H1 (cell line): ENCODE measurements at regions not wholly inside any gene's neighbourhood (a gene's known extent, or its start where the extent isn't known, plus 50 kb on each side); places are given as distances from the start of the nearest gene placed in this dataset.

Source experiments
- EP300 ChIP-seq, 2 experiments: IDR thresholded peaks; 1 replicate in 1 of 2; 2 replicates in 1 of 2; pipeline ENCODE4 v1.6.1; 2011 to 2012; ENCODE audit warnings: low read depth in 2 of 2, low read length in 2 of 2, mild to moderate bottlenecking in 2 of 2, borderline replicate concordance in 1 of 2, inconsistent platforms in 1 of 2, moderate library complexity in 1 of 2
- HDAC6 ChIP-seq: IDR thresholded peaks from one replicate; pipeline ENCODE4 v1.7.1; 2012; ENCODE audit warnings: low read depth, mild to moderate bottlenecking, inconsistent platforms, low read length, moderate library complexity
- KDM4A ChIP-seq: IDR thresholded peaks from one replicate; pipeline ENCODE4 v1.7.1; 2012; ENCODE audit warnings: low read depth, mild to moderate bottlenecking, moderate library complexity, low read length, inconsistent platforms; ENCODE audit not compliant: severe bottlenecking
- RXRA ChIP-seq: IDR thresholded peaks from 2 replicates; pipeline ENCODE4 v1.6.1; 2011; ENCODE audit warnings: low read depth, mild to moderate bottlenecking, low read length, moderate library complexity; ENCODE audit not compliant: insufficient read depth
- SP4 ChIP-seq: IDR thresholded peaks from 2 replicates; pipeline ENCODE4 v1.6.1; 2012; ENCODE audit warnings: low read length, inconsistent platforms
- SUZ12 ChIP-seq: fragments of 200-600 bp; sonication (generic); IDR thresholded peaks from 2 replicates; pipeline ENCODE4 v1.6.1; 2012; ENCODE audit warnings: mild to moderate bottlenecking, inconsistent platforms, low read length, moderate library complexity, mixed read lengths
- TF ChIP-seq, protein P1 (sequence below): fragments of 300-600 bp; sonication (generic); IDR thresholded peaks from 2 replicates; pipeline ENCODE4 v1.7.1; 2012; ENCODE audit warnings: low read length, moderate library complexity, mild to moderate bottlenecking, inconsistent platforms; ENCODE audit not compliant: insufficient replicate concordance
- TF ChIP-seq, protein P2 (sequence below): IDR thresholded peaks from 2 replicates; pipeline ENCODE4 v1.6.1; 2012; ENCODE audit warnings: low read length, inconsistent platforms
- TF ChIP-seq, protein P3 (sequence below): IDR thresholded peaks from 2 replicates; pipeline ENCODE4 v1.6.1; 2011; ENCODE audit warnings: low read length, improper control_type of control experiment

DNA sequence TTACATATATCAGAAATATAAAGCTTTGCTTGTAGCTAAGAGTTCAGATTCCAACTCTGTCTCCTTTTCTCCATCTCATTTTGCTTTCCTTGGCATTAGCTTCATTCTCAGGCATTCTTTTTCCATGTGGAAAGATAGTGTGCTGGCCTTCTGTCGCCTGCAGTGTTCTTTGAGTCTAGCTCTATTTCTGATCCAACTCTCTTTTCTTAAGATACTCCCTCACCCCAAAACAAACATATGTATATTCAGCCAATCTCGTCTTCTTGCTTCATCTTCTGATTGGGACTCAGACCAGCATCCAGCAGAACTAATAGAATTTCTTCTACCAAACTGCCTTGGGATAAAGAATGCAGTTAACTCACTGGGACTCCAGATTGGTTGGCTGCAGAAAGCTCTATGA lies 532.2 kb downstream of the MID1IP1 start (continued):
- TF ChIP-seq, protein P1, sequence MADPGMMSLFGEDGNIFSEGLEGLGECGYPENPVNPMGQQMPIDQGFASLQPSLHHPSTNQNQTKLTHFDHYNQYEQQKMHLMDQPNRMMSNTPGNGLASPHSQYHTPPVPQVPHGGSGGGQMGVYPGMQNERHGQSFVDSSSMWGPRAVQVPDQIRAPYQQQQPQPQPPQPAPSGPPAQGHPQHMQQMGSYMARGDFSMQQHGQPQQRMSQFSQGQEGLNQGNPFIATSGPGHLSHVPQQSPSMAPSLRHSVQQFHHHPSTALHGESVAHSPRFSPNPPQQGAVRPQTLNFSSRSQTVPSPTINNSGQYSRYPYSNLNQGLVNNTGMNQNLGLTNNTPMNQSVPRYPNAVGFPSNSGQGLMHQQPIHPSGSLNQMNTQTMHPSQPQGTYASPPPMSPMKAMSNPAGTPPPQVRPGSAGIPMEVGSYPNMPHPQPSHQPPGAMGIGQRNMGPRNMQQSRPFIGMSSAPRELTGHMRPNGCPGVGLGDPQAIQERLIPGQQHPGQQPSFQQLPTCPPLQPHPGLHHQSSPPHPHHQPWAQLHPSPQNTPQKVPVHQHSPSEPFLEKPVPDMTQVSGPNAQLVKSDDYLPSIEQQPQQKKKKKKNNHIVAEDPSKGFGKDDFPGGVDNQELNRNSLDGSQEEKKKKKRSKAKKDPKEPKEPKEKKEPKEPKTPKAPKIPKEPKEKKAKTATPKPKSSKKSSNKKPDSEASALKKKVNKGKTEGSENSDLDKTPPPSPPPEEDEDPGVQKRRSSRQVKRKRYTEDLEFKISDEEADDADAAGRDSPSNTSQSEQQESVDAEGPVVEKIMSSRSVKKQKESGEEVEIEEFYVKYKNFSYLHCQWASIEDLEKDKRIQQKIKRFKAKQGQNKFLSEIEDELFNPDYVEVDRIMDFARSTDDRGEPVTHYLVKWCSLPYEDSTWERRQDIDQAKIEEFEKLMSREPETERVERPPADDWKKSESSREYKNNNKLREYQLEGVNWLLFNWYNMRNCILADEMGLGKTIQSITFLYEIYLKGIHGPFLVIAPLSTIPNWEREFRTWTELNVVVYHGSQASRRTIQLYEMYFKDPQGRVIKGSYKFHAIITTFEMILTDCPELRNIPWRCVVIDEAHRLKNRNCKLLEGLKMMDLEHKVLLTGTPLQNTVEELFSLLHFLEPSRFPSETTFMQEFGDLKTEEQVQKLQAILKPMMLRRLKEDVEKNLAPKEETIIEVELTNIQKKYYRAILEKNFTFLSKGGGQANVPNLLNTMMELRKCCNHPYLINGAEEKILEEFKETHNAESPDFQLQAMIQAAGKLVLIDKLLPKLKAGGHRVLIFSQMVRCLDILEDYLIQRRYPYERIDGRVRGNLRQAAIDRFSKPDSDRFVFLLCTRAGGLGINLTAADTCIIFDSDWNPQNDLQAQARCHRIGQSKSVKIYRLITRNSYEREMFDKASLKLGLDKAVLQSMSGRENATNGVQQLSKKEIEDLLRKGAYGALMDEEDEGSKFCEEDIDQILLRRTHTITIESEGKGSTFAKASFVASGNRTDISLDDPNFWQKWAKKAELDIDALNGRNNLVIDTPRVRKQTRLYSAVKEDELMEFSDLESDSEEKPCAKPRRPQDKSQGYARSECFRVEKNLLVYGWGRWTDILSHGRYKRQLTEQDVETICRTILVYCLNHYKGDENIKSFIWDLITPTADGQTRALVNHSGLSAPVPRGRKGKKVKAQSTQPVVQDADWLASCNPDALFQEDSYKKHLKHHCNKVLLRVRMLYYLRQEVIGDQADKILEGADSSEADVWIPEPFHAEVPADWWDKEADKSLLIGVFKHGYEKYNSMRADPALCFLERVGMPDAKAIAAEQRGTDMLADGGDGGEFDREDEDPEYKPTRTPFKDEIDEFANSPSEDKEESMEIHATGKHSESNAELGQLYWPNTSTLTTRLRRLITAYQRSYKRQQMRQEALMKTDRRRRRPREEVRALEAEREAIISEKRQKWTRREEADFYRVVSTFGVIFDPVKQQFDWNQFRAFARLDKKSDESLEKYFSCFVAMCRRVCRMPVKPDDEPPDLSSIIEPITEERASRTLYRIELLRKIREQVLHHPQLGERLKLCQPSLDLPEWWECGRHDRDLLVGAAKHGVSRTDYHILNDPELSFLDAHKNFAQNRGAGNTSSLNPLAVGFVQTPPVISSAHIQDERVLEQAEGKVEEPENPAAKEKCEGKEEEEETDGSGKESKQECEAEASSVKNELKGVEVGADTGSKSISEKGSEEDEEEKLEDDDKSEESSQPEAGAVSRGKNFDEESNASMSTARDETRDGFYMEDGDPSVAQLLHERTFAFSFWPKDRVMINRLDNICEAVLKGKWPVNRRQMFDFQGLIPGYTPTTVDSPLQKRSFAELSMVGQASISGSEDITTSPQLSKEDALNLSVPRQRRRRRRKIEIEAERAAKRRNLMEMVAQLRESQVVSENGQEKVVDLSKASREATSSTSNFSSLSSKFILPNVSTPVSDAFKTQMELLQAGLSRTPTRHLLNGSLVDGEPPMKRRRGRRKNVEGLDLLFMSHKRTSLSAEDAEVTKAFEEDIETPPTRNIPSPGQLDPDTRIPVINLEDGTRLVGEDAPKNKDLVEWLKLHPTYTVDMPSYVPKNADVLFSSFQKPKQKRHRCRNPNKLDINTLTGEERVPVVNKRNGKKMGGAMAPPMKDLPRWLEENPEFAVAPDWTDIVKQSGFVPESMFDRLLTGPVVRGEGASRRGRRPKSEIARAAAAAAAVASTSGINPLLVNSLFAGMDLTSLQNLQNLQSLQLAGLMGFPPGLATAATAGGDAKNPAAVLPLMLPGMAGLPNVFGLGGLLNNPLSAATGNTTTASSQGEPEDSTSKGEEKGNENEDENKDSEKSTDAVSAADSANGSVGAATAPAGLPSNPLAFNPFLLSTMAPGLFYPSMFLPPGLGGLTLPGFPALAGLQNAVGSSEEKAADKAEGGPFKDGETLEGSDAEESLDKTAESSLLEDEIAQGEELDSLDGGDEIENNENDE, result no peak
- TF ChIP-seq, protein P2, sequence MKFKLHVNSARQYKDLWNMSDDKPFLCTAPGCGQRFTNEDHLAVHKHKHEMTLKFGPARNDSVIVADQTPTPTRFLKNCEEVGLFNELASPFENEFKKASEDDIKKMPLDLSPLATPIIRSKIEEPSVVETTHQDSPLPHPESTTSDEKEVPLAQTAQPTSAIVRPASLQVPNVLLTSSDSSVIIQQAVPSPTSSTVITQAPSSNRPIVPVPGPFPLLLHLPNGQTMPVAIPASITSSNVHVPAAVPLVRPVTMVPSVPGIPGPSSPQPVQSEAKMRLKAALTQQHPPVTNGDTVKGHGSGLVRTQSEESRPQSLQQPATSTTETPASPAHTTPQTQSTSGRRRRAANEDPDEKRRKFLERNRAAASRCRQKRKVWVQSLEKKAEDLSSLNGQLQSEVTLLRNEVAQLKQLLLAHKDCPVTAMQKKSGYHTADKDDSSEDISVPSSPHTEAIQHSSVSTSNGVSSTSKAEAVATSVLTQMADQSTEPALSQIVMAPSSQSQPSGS, result no peak
- TF ChIP-seq SP4, result no peak
- TF ChIP-seq RXRA, result no peak
- no peak for TF ChIP-seq SUZ12
- TF ChIP-seq, protein P3, sequence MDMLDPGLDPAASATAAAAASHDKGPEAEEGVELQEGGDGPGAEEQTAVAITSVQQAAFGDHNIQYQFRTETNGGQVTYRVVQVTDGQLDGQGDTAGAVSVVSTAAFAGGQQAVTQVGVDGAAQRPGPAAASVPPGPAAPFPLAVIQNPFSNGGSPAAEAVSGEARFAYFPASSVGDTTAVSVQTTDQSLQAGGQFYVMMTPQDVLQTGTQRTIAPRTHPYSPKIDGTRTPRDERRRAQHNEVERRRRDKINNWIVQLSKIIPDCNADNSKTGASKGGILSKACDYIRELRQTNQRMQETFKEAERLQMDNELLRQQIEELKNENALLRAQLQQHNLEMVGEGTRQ, result no peak
- TF ChIP-seq HDAC6, result no peak
- no peak for TF ChIP-seq EP300 (IDR thresholded peaks at IDR 0.05; ENCODE audit: borderline replicate concordance in 1 of 2, low read depth in 2 of 2, low read length in 2 of 2)
- TF ChIP-seq KDM4A, result no peak
